ENCODE measurements at regions not wholly inside any gene's neighbourhood (a gene's known extent, or its start where the extent isn't known, plus 50 kb on each side); places are given as distances from the start of the nearest gene placed in this dataset.

- no peak for TF ChIP-seq CTCF (IDR thresholded peaks at IDR 0.05; ENCODE audit: low read length)
- no peak for TF ChIP-seq EZH2 (IDR thresholded peaks at IDR 0.05; ENCODE audit: borderline replicate concordance, low read length)
- no peaks in the 10 kb centered on the region for H3K4me1 ChIP-seq (ENCODE audit: insufficient read depth, low read length, severe bottlenecking)
Observed at GRCh38 chr5:110025160-110025559, 335.4 kb downstream of the MAN2A1 start.

GRCh38 chr5:110027527-110028322, 338.0 kb downstream of the MAN2A1 start:
- no peaks in the 10 kb centered on the region for H4K20me1 ChIP-seq (ENCODE audit: insufficient read depth, low read length)
- no peaks in the 10 kb centered on the region for H3K9me3 ChIP-seq (ENCODE audit: low read length)
- H3K79me2 ChIP-seq (ENCODE audit: insufficient read depth, low read length): no peaks in the 10 kb centered on the region
- no peaks in the 10 kb centered on the region for H3K9me2 ChIP-seq (ENCODE audit: low read depth, low read length)
- no peak overlapping the region for H3K4me3 ChIP-seq (ENCODE audit: low read depth, low read length, poor library complexity, severe bottlenecking)
- no peak overlapping the region for H3K4me2 ChIP-seq (ENCODE audit: low read length)
- H3K27ac ChIP-seq (ENCODE audit: low read depth, low read length, poor library complexity, severe bottlenecking): no peak overlapping the region
- H2AFZ ChIP-seq (ENCODE audit: low read length): no peak overlapping the region
- no peaks in the 10 kb centered on the region for H3F3A ChIP-seq (ENCODE audit: insufficient read depth, low read length)
- no peak for TF ChIP-seq CTCF (IDR thresholded peaks at IDR 0.05; ENCODE audit: low read length)
- TF ChIP-seq EZH2 (IDR thresholded peaks at IDR 0.05; ENCODE audit: borderline replicate concordance, low read length): no peak
- peaks cover 7% of the 10 kb centered on the region for H3K4me1 ChIP-seq (ENCODE audit: insufficient read depth, low read length, severe bottlenecking)
- H3K36me3 ChIP-seq (ENCODE audit: insufficient read depth, low read length): no peaks in the 10 kb centered on the region
- no peak overlapping the region for H3K9ac ChIP-seq (ENCODE audit: low read length)
- H3K27me3 ChIP-seq (ENCODE audit: insufficient read depth, low read length): no peaks in the 10 kb centered on the region

More at GRCh38 chr5:110025160-110025559, 335.4 kb downstream of the MAN2A1 start:
- Histone ChIP-seq H3K9ac (ENCODE audit: low read length) (no peak overlapping the region), H3F3A (ENCODE audit: insufficient read depth, low read length) (no peaks in the 10 kb centered on the region), H3K9me2 (ENCODE audit: low read depth, low read length) (no peaks in the 10 kb centered on the region), H3K27me3 (ENCODE audit: insufficient read depth, low read length) (no peaks in the 10 kb centered on the region), H3K36me3 (ENCODE audit: insufficient read depth, low read length) (peaks cover 10% of the 10 kb centered on the region), H2AFZ (ENCODE audit: low read length) (no peak overlapping the region), H4K20me1 (ENCODE audit: insufficient read depth, low read length) (no peaks in the 10 kb centered on the region), H3K4me2 (ENCODE audit: low read length) (no peak overlapping the region), H3K27ac (ENCODE audit: low read depth, low read length, poor library complexity, severe bottlenecking) (no peak overlapping the region), H3K79me2 (ENCODE audit: insufficient read depth, low read length) (no peaks in the 10 kb centered on the region), H3K4me3 (ENCODE audit: low read depth, low read length, poor library complexity, severe bottlenecking) (no peak overlapping the region), H3K9me3 (ENCODE audit: low read length) (no peaks in the 10 kb centered on the region)

GRCh38 chr5:110031402-110032140, 341.8 kb downstream of the MAN2A1 start:
- Histone ChIP-seq H3K9me3 (ENCODE audit: low read length) (no peaks in the 10 kb centered on the region), H3K9me2 (ENCODE audit: low read depth, low read length) (no peaks in the 10 kb centered on the region), H3K27me3 (ENCODE audit: insufficient read depth, low read length) (no peaks in the 10 kb centered on the region), H4K20me1 (ENCODE audit: insufficient read depth, low read length) (no peaks in the 10 kb centered on the region), H2AFZ (ENCODE audit: low read length) (no peak overlapping the region), H3K9ac (ENCODE audit: low read length) (no peak overlapping the region), H3K4me1 (ENCODE audit: insufficient read depth, low read length, severe bottlenecking) (peaks cover 7% of the 10 kb centered on the region), H3K4me3 (ENCODE audit: low read depth, low read length, poor library complexity, severe bottlenecking) (no peak overlapping the region), H3F3A (ENCODE audit: insufficient read depth, low read length) (no peaks in the 10 kb centered on the region), H3K27ac (ENCODE audit: low read depth, low read length, poor library complexity, severe bottlenecking) (no peak overlapping the region), H3K36me3 (ENCODE audit: insufficient read depth, low read length) (no peaks in the 10 kb centered on the region), H3K79me2 (ENCODE audit: insufficient read depth, low read length) (no peaks in the 10 kb centered on the region), H3K4me2 (ENCODE audit: low read length) (no peak overlapping the region)
- TF ChIP-seq EZH2 (IDR thresholded peaks at IDR 0.05; ENCODE audit: borderline replicate concordance, low read length) (no peak), CTCF (IDR thresholded peaks at IDR 0.05; ENCODE audit: low read length) (no peak)

Data from OCI-LY1 (cell line).